ENCODE measurements at regions not wholly inside any gene's neighbourhood (a gene's known extent, or its start where the extent isn't known, plus 50 kb on each side); places are given as distances from the start of the nearest gene placed in this dataset.
"Not testable (repeated sequence)": the region's sequence is repeated elsewhere in the genome, so short reads cannot be mapped to it uniquely, and the experiment has no call there.

GRCh38 chr13:21260561-21261290 lies 84.3 kb downstream of the MRPL57 start:
- ATAC-seq; DNase-seq; intact Hi-C loops (cut with DNase I, micrococcal nuclease): not testable (repeated sequence)

- intact Hi-C loops (cut with DNase I, micrococcal nuclease); ATAC-seq; DNase-seq: not testable (repeated sequence)
Measured at GRCh38 chr13:21261487-21262216, 85.2 kb downstream of the MRPL57 start.

- DNase-seq; intact Hi-C loops (cut with DNase I, micrococcal nuclease); ATAC-seq: not testable (repeated sequence)
Measured at GRCh38 chr13:21263909-21264308, 87.5 kb downstream of the MRPL57 start.

- intact Hi-C loops (cut with DNase I, micrococcal nuclease); DNase-seq; ATAC-seq: not testable (repeated sequence)
Measured at GRCh38 chr13:21268485-21268884, 92.0 kb downstream of the MRPL57 start.

- ATAC-seq; DNase-seq; intact Hi-C loops (cut with DNase I, micrococcal nuclease): not testable (repeated sequence)
Measured at GRCh38 chr13:21272439-21272838, 96.0 kb downstream of the MRPL57 start.

GRCh38 chr13:21274457-21274856 lies 98.0 kb downstream of the MRPL57 start:
- ATAC-seq; intact Hi-C loops (cut with DNase I, micrococcal nuclease); DNase-seq: not testable (repeated sequence)

GRCh38 chr13:21282065-21282464 lies 105.6 kb downstream of the MRPL57 start:
- intact Hi-C loops (cut with DNase I, micrococcal nuclease): no loop called here
- no peak for DNase-seq
- ATAC-seq: no peak

GRCh38 chr13:21287331-21287907 lies 111.0 kb downstream of the MRPL57 start:
- DNase-seq (no peak), ATAC-seq (no peak)
- intact Hi-C loops (cut with DNase I, micrococcal nuclease): no loop called here

- intact Hi-C loops (cut with DNase I, micrococcal nuclease): no loop called here
- ATAC-seq (no peak), DNase-seq (no peak)
Measured at GRCh38 chr13:21289475-21289874, 113.0 kb downstream of the MRPL57 start.

GRCh38 chr13:21290442-21291002 lies 114.1 kb downstream of the MRPL57 start:
- intact Hi-C loops (cut with DNase I, micrococcal nuclease); ATAC-seq; DNase-seq: not testable (repeated sequence)

- ATAC-seq: no peak
- DNase-seq: no peak
- intact Hi-C loops (cut with DNase I, micrococcal nuclease): no loop called here
Measured at GRCh38 chr13:21291840-21292239, 115.4 kb downstream of the MRPL57 start.

- ATAC-seq (peak; percentile 65), DNase-seq (peak in 1 of 2 donors; percentile 59)
- intact Hi-C loops (cut with DNase I, micrococcal nuclease): loop anchor here in 1 of 2 donors (5.0 kb wide), 1 partner anchor 355 kb away; no protein-coding TSS in a partner anchor
Measured at GRCh38 chr13:21296991-21297390, 120.5 kb downstream of the MRPL57 start.

GRCh38 chr13:21297447-21297846 lies 121.0 kb downstream of the MRPL57 start:
- DNase-seq: no peak
- no peak for ATAC-seq

GRCh38 chr13:21297914-21298831 lies 121.7 kb downstream of the MRPL57 start:
- DNase-seq (peak; percentile 83 to 88), ATAC-seq (peak; percentile 98)
- intact Hi-C loops (cut with DNase I, micrococcal nuclease): loop anchor here in 1 of 2 donors (5.0 kb wide), 1 partner anchor 356 kb away; no protein-coding TSS in a partner anchor

More at GRCh38 chr13:21297447-21297846, 121.0 kb downstream of the MRPL57 start:
- intact Hi-C loops (cut with DNase I, micrococcal nuclease): loop anchor here in 1 of 2 donors (5.0 kb wide), 1 partner anchor 355 kb away; no protein-coding TSS in a partner anchor

GRCh38 chr13:21304256-21304655 lies 127.8 kb downstream of the MRPL57 start:
- intact Hi-C loops (cut with DNase I, micrococcal nuclease): no loop called here
- no peak for DNase-seq
- ATAC-seq: no peak

- ATAC-seq; DNase-seq; intact Hi-C loops (cut with DNase I, micrococcal nuclease): not testable (repeated sequence)
Measured at GRCh38 chr13:21306300-21307073, 130.0 kb downstream of the MRPL57 start.

GRCh38 chr13:21307158-21307557 lies 130.7 kb downstream of the MRPL57 start:
- DNase-seq; ATAC-seq; intact Hi-C loops (cut with DNase I, micrococcal nuclease): not testable (repeated sequence)

All from left colon (tissue), 2 donors.